Fibroblast of lung (primary cell): ENCODE measurements at regions not wholly inside any gene's neighbourhood (a gene's known extent, or its start where the extent isn't known, plus 50 kb on each side); places are given as distances from the start of the nearest gene placed in this dataset.

ENCODE experiments used
- DNase-seq, 2 donors: peaks; one replicate each; pipeline versions ENCODE4 v3.0.0 to v3.0.0-alpha.2; 2010; ENCODE audit warnings: low read depth in 2 of 2
- H2AFZ ChIP-seq: 2 replicates; pipeline ENCODE4 v1.5.1; 2012; ENCODE audit warnings: low read length, control low read depth, inconsistent platforms
- H3K27ac ChIP-seq: 2 replicates; pipeline ENCODE4 v1.5.1; 2011; ENCODE audit warnings: low read length, control low read depth; ENCODE audit not compliant: insufficient read depth
- H3K27me3 ChIP-seq: 2 replicates; pipeline ENCODE4 v1.5.1; 2011; ENCODE audit warnings: mild to moderate bottlenecking, low read length; ENCODE audit not compliant: control insufficient read depth, insufficient read depth
- H3K36me3 ChIP-seq: 2 replicates; pipeline ENCODE4 v1.5.1; 2011; ENCODE audit warnings: low read length; ENCODE audit not compliant: control insufficient read depth, insufficient read depth
- H3K4me1 ChIP-seq: 2 replicates; pipeline ENCODE4 v1.5.1; 2011; ENCODE audit warnings: low read length; ENCODE audit not compliant: control insufficient read depth, insufficient read depth; ENCODE audit errors: extremely low read depth
- H3K4me2 ChIP-seq: 2 replicates; pipeline ENCODE4 v1.5.1; 2011; ENCODE audit warnings: low read length, control low read depth; ENCODE audit not compliant: insufficient read depth; ENCODE audit errors: extremely low read depth
- H3K4me3 ChIP-seq, 4 experiments: fragments of 200-600 bp in 1 of 4; sonication (generic) in 1 of 4; replicated peaks in 1 of 4; 2 replicates each; pipeline ENCODE4 v1.5.1; 2011 to 2016; ENCODE audit warnings: low read length in 4 of 4, low read depth in 3 of 4, mild to moderate bottlenecking in 3 of 4, control low read depth in 2 of 4, inconsistent platforms in 1 of 4, mixed read lengths in 1 of 4; ENCODE audit not compliant: insufficient read depth in 1 of 4; ENCODE audit errors: control extremely low read depth in 1 of 4
- H3K79me2 ChIP-seq: 2 replicates; pipeline ENCODE4 v1.5.1; 2012; ENCODE audit warnings: mild to moderate bottlenecking, low read length, inconsistent platforms; ENCODE audit not compliant: control insufficient read depth, insufficient read depth
- H3K9ac ChIP-seq: 2 replicates; pipeline ENCODE4 v1.5.1; 2011; ENCODE audit warnings: mild to moderate bottlenecking, low read length, control low read depth; ENCODE audit not compliant: insufficient read depth
- H3K9me3 ChIP-seq: 2 replicates; pipeline ENCODE4 v1.5.1; 2012; ENCODE audit warnings: low read depth, low read length; ENCODE audit not compliant: control insufficient read depth, insufficient read depth
- H4K20me1 ChIP-seq: 2 replicates; pipeline ENCODE4 v1.5.1; 2011; ENCODE audit warnings: low read length; ENCODE audit not compliant: control insufficient read depth, insufficient read depth; ENCODE audit errors: extremely low read depth
- CTCF ChIP-seq, 2 donors: IDR thresholded peaks in 1 of 2; conservative IDR thresholded peaks in 1 of 2; 1 replicate in 1 of 2; 2 replicates in 1 of 2; pipeline ENCODE4 v1.5.1; 2011 to 2012; ENCODE audit warnings: low read length in 2 of 2, control low read depth in 1 of 2, inconsistent platforms in 1 of 2, low read depth in 1 of 2, mild to moderate bottlenecking in 1 of 2
- EZH2 ChIP-seq: IDR thresholded peaks from 2 replicates; pipeline ENCODE4 v1.5.1; 2012; ENCODE audit warnings: low read length, control low read depth, mild to moderate bottlenecking; ENCODE audit errors: missing control alignments

GRCh38 chr3:177569875-177570657 lies 372.8 kb upstream of the TBL1XR1 start:
- no peaks in the 10 kb centered on the region for H3K27me3 ChIP-seq
- no peaks in the 10 kb centered on the region for H3K36me3 ChIP-seq
- H3K4me2 ChIP-seq: no peak overlapping the region
- peak in 1 of 2 donors; percentile 34 for DNase-seq
- no peak overlapping the region for H2AFZ ChIP-seq
- no peaks in the 10 kb centered on the region for H3K9me3 ChIP-seq
- no peak overlapping the region for H3K27ac ChIP-seq
- no peaks in the 10 kb centered on the region for H3K79me2 ChIP-seq
- no peak for TF ChIP-seq CTCF (conservative IDR thresholded peaks at IDR 0.05 in 1 of 2, IDR thresholded peaks at IDR 0.05 in 1 of 2; ENCODE audit: low read depth in 1 of 2, low read length in 2 of 2)
- no peak for TF ChIP-seq EZH2
- no peaks in the 10 kb centered on the region for H4K20me1 ChIP-seq
- peaks cover 8% of the 10 kb centered on the region for H3K4me1 ChIP-seq
- H3K9ac ChIP-seq: no peak overlapping the region
- H3K4me3 ChIP-seq: no peak overlapping the region

- Histone ChIP-seq H3K27ac (no peak overlapping the region), H2AFZ (no peak overlapping the region), H4K20me1 (no peaks in the 10 kb centered on the region), H3K27me3 (no peaks in the 10 kb centered on the region), H3K36me3 (no peaks in the 10 kb centered on the region), H3K79me2 (no peaks in the 10 kb centered on the region), H3K4me2 (no peak overlapping the region), H3K9ac (no peak overlapping the region), H3K4me3 (no peak overlapping the region), H3K9me3 (no peaks in the 10 kb centered on the region), H3K4me1 (peaks cover 8% of the 10 kb centered on the region)
- DNase-seq: no peak
- no peak for TF ChIP-seq EZH2
- no peak for TF ChIP-seq CTCF (conservative IDR thresholded peaks at IDR 0.05 in 1 of 2, IDR thresholded peaks at IDR 0.05 in 1 of 2; ENCODE audit: low read depth in 1 of 2, low read length in 2 of 2)
Measured at GRCh38 chr3:177571271-177571943, 374.1 kb upstream of the TBL1XR1 start.

GRCh38 chr3:177571944-177572315 lies 374.6 kb upstream of the TBL1XR1 start:
- H4K20me1 ChIP-seq: no peaks in the 10 kb centered on the region
- no peak overlapping the region for H3K4me3 ChIP-seq
- peaks cover 8% of the 10 kb centered on the region for H3K4me1 ChIP-seq
- DNase-seq: no peak
- H3K79me2 ChIP-seq: no peaks in the 10 kb centered on the region
- no peak overlapping the region for H3K4me2 ChIP-seq
- H3K27me3 ChIP-seq: no peaks in the 10 kb centered on the region
- no peak overlapping the region for H3K9ac ChIP-seq
- TF ChIP-seq CTCF (conservative IDR thresholded peaks at IDR 0.05 in 1 of 2, IDR thresholded peaks at IDR 0.05 in 1 of 2; ENCODE audit: low read depth in 1 of 2, low read length in 2 of 2) (no peak), EZH2 (no peak)
- no peaks in the 10 kb centered on the region for H3K9me3 ChIP-seq
- H2AFZ ChIP-seq: no peak overlapping the region
- H3K36me3 ChIP-seq: no peaks in the 10 kb centered on the region
- H3K27ac ChIP-seq: no peak overlapping the region
